HG02642 (cell line): ENCODE measurements at regions not wholly inside any gene's neighbourhood (a gene's known extent, or its start where the extent isn't known, plus 50 kb on each side); places are given as distances from the start of the nearest gene placed in this dataset.
"Not testable (repeated sequence)": the region's sequence is repeated elsewhere in the genome, so short reads cannot be mapped to it uniquely, and the experiment has no call there.

Source experiments
- ATAC-seq: cut with Tn5 transposase; IDR thresholded peaks from one replicate; pipeline ENCODE4 v1.9.1; 2021; ENCODE audit warnings: mild to moderate bottlenecking; ENCODE audit not compliant: unreplicated experiment, poor library complexity

DNA sequence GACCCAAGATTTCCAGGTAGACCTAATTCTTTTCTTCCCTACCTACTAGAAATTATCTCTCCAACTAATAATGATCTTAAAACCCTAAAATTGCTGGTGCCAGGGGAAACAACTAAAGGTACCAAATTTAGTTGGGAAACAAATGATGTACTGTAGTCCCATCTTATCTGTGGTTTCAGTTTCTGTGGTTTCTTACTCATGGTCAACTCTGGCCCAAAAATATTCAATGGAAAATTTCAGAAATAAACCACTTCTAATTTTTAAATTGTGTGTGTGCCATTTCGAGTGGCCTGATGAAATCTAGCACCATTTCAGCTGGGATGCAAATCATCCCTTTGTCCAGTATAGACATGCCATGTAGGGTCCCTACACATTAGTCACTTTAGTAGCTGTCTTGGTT lies 475.2 kb upstream of the EPHA7 start:
- no peak for ATAC-seq

DNA sequence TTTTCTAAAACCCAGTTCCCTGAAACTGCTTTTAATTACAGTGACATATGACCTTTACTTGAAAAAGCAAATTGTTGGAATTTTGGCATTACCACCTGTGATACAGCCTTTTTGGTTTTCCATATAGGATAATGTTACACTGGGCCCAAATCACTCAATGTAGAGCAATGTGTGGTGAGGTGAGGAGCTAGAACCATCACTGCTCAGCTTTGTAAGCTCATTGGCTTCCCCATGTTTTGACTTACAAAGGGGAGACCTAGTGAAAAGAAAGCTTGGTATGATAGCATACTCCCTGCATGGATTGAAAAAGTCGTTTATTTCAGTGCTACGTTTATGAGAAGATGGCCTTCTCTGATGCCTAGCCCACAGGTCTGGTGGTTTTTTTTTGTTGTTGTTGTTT lies 470.4 kb upstream of the EPHA7 start:
- no peak for ATAC-seq

DNA sequence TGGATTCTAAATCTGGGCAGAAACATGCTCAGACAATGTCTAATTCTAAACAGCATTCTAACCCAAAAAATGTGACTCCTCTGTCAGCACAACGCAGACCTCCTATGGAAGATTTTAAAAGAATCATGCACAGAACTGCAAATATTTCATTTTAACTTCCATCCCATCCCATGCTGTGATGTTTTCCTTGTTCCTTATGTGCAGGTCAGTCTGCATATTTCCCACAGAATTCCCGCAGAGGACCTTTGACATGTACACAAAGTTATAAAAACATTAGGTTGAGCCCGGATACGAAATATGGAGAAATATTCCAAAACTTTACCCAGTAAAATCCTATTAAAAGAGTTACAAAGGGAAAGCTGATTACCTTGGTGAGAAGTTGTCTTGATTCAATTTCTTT lies 467.1 kb upstream of the EPHA7 start:
- ATAC-seq, result no peak

DNA sequence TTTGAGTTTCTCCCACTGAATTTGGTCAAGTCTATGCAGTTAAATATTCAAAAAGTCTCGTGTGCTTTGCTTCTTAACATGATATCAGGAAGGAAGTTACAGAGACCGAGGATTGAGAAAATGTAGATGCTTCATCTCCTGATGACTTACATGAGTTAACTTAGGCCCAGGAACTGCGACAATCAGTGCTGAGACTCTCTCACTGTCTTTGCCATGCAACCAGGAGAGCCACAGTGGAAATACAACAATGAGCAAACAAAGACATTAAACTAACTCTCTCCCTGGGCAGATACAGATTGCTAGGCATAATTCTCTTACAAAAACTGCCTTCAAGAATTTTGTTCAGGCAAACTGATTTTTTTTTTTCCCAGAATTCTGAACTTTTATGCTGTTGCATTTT lies 440.6 kb upstream of the EPHA7 start:
- ATAC-seq, result no peak

- no peak for ATAC-seq
Measured at GRCh38 chr6:93858213-93858612, 438.9 kb upstream of the EPHA7 start.

DNA sequence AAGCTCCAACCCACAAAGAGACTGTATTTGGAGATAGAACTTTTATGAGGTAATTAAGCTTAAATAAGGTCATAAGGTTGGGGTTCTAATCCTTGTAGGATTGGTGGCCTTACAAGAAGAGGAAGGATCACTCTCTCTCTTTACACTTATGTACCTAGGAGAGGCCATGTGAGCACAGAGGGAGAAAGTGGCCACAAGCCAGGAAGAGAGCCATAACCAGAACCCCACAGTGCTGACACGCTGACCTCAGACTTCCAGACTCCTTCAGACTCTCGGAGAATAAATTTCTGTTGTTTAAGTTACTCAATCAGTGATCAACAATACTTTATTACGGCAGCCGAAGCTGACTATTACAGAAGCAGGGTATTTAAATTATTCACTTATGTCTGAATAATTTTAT lies 430.5 kb upstream of the EPHA7 start:
- ATAC-seq, result no peak

DNA sequence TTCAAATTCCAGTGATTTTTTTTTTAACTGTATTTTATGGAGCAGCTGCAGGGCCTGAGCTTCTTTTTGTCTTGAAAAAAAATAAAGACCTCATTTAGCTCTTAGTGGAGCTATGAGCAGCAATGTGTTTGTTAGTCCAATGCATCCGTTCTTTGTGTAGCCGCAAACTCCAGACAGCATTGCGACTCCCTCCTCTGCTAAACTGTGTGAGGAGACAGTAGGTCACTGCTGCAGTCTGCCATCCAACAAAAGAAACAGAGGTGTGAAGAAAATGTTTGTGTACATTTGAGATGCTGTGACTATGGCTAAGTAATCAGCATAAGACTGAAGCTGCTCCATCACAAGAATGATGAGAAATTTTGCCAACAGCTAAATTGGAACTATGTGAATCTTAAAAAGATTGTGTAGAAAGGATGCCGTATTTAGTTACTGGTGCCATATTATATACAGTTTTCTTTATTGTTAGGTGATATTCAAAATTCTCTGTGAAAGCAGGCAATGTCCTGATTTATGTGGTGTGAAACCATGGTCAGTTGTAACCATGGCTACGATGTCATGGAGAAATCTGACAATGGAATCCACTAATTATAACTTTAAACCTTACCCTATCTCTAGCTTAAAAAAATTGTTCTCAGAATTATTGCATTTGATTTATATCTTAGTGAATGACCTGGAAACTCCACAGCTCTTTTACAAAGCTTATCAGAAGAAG lies 428.8 kb upstream of the EPHA7 start:
- no peak for ATAC-seq

- no peak for ATAC-seq
Measured at GRCh38 chr6:93842178-93842577, 422.8 kb upstream of the EPHA7 start.

DNA sequence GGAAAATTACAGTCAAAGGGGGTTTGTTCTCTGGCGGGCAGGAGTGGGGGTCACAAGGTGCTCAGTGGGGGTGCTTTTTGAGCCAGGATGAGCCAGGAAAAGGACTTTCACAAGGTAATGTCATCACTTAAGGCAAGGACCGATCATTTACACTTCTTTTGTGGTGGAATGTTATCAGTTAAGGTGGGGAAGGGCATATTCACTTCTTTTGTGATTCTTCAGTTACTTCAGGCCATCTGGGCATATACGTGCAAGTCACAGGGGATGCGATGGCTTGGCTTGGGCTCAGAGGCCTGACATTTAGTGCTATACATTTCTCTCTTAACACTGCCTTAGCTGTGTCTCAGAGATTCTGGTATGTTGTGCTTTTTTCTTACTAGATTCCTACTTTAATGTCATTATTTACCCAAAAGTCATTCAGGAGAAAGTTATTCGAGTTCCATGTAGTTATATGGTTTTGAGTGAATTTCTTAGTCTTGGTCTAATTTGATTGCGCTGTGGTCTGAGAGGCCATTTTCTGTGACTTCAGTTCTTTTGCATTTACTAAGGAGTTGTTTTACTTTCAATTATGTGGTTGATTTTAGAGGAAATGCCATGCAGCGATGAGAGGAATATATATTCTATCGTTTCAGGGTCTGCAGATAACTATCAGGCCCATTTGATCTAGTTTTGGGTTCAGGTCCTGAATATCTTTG lies 416.2 kb upstream of the EPHA7 start:
- ATAC-seq, result not testable (repeated sequence)

GRCh38 chr6:93835026-93835425 lies 415.7 kb upstream of the EPHA7 start:
- not testable (repeated sequence) for ATAC-seq

- not testable (repeated sequence) for ATAC-seq
Measured at GRCh38 chr6:93833326-93833725, 414.0 kb upstream of the EPHA7 start.

- ATAC-seq, result not testable (repeated sequence)
Measured at GRCh38 chr6:93829757-93830156, 410.4 kb upstream of the EPHA7 start.

DNA sequence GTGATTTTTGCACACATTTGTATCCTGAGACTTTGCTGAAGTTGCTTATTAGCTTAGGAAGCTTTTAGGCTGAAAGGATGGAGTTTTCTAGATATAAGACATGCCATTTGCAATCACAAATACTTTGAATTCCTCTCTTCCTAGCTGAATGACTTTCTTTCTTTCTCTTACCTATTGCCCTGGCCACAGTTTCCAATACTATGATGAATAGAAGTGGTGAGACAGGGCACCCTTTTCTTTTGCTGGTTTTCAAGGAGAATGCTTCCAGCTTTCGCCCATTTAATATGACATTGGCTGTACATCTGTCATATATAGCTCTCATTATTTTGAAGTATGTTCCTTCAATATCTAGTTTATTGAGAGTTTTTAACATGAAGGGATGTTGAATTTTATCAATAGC lies 409.6 kb upstream of the EPHA7 start:
- no peak for ATAC-seq

DNA sequence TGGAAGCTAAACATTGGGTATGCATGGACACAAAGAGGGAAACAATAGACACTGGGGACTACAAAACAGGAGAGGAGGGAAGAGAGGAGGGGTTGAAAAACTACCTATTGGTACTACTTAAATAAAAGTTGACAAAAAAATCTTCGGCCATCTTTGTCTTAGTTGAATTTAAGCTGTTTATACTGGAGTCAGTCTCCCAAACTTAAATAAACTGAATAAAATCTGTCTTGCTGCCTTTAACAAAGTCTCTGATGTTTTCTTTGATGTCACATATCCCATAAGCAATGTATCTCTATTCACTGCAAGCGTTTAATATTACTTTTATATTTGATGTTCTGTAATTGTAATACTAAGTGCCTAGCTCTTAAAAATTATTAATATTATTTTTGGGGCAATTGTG lies 409.2 kb upstream of the EPHA7 start:
- ATAC-seq, result no peak

DNA sequence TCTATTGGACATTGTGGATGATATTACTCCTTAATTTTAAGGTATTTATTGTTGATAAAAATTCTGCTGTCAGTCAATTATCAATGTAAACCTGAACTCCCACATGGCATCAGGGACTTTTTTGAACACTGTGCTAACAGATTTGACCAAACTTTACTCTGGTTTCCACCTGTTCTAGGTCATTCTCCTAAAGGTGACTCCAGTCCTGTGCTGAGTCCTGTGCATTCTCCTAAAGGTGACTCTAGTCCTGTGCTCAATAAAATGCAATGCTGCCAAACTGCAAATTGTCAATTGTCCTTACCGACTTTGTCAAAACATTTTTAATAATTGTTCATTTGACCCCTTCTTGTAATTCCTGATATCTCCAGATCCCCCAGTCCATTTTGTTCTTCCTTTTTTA lies 408.4 kb upstream of the EPHA7 start:
- ATAC-seq, result no peak

DNA sequence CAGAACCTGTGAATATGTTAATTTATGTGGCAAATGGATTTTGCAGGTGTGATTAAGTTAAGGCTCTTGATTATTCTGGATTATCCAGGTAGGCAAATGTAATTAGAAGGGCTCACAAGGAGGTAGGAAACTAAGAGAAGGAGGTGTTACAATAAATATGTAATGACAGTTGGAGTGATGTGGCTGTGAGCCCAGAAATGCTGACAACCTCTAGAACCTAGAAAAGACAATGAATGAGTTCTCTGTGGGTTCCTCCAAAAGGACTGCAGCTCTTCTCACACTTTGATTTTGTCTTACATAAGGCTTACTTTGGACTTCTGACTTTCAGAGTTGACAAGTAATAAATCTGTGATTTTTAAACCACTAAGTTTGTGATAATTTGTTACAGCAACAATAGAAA lies 406.6 kb upstream of the EPHA7 start:
- no peak for ATAC-seq

- no peak for ATAC-seq
Measured at GRCh38 chr6:93823489-93823888, 404.1 kb upstream of the EPHA7 start.

DNA sequence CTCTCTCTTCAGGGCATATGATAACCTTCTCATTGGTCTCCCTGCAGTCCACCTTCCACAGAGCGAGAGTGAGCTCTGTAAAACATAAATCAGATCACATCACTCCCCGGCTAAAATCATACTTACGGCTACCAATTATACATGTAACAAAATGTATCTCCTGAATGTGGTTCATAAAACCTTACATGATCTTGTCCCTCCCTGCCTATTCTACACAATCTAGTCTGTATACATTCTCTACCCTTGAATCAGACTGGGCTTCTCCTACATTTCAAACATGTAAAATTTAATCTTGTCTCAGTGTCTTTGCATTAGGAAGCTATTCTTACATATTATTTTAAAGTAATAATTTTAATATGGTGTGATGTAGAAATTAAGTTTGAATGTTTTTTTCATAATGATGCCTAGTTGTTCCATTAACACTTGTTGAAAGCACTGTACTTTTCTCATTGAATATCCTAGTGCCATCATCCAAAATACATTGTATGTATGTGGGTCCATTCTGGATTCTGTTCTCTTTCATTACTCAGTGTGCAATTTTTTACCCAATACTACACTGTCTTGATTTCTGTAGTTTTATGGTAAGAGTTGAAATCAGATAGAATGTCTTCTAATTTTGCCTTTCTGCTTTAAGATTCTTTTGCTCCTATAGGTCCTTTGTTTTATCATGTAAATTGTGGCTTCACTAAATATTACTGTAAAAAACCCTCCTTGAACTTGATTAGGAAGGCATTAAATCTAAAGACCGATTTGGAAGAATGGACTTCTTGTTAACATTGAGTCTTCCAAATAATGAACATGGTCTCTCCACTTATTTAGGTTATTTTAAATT lies 403.3 kb upstream of the EPHA7 start:
- no peak for ATAC-seq

GRCh38 chr6:93821953-93822352 lies 402.6 kb upstream of the EPHA7 start:
- no peak for ATAC-seq

DNA sequence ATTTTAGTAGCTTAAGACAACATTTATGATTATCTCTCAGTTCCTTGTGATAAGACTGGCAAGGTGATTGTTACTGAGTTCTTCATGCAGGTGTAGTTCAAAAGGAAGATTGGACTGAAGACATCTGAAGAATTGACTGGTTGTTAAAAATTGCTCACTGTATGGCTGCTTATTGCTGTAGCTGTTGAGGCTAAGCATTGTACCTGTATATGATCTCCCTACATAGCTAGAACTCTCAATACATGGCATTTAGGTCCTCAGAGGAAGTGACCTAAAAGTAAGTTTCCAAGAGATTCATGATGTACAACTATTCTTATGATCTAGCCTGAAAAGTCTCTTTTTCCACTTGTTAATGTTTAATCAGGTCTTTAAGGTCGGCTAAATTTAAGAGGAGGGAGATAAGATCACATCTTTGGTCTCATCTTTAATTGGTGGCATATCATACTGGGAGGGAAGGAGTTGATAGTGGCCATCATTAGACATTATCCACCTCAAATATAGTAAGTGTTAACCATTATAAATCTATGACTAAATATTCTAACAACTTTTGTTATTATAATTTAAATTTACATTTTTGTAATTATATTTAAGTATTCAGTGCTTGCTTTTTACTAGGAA lies 401.2 kb upstream of the EPHA7 start:
- ATAC-seq, result no peak

- ATAC-seq, result no peak
Measured at GRCh38 chr6:93819189-93819588, 399.8 kb upstream of the EPHA7 start.
